ENCODE measurements at regions not wholly inside any gene's neighbourhood (a gene's known extent, or its start where the extent isn't known, plus 50 kb on each side); places are given as distances from the start of the nearest gene placed in this dataset.

DNA sequence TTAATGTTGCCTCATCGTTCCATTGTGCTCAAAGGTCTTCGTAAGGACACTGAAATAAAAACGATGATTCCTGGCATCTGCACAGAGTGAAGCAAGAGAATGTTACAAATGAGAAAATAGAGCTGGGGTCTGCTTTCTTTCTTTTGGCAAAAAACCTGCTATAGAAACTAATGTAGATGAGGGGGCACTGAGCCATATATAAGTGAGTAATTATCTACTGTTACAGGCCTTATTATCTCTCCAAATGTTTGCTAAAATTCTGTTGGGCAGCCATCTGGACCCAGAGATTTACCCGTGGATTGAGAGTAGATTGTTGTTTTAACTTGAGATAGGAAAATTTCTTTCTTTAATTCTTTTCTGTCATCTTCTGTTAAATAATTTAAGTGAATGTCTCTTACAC is 472.5 kb upstream of the PIK3C3 start:
- DNase-seq (ENCODE audit: extremely low read depth, low read depth, low spot score), result no peak

GRCh38 chr18:41466436-41467160 is 488.4 kb upstream of the PIK3C3 start:
- no peak for DNase-seq (ENCODE audit: extremely low read depth, low read depth, low spot score)

GRCh38 chr18:41465386-41465785 is 489.6 kb upstream of the PIK3C3 start:
- no peak for DNase-seq (ENCODE audit: extremely low read depth, low read depth, low spot score)

GRCh38 chr18:41464278-41464677 is 490.8 kb upstream of the PIK3C3 start:
- no peak for DNase-seq (ENCODE audit: extremely low read depth, low read depth, low spot score)

DNA sequence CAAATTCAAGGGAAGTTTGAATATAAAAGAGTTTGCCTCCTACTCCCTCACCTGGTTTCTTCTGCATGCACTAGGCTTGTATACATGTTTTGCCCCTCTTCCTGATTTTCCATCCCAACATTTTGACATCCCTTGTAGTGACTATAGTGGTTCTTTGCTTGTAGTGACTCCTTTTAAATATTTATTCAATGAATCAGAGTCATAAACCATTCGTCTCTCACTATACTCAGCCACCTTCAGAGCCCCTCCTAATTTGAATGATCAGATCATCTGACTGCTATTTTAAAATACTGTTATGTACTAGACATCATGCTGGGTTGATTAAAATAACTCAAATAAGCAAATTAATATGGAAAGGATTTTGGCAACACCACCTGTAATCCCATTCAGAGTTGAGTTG is 492.1 kb upstream of the PIK3C3 start:
- DNase-seq (ENCODE audit: extremely low read depth, low read depth, low spot score), result no peak

GRCh38 chr18:41461114-41461513 is 493.9 kb upstream of the PIK3C3 start:
- no peak for DNase-seq (ENCODE audit: extremely low read depth, low read depth, low spot score)

GRCh38 chr18:41459656-41460055 is 495.4 kb upstream of the PIK3C3 start:
- no peak for DNase-seq (ENCODE audit: extremely low read depth, low read depth, low spot score)

DNA sequence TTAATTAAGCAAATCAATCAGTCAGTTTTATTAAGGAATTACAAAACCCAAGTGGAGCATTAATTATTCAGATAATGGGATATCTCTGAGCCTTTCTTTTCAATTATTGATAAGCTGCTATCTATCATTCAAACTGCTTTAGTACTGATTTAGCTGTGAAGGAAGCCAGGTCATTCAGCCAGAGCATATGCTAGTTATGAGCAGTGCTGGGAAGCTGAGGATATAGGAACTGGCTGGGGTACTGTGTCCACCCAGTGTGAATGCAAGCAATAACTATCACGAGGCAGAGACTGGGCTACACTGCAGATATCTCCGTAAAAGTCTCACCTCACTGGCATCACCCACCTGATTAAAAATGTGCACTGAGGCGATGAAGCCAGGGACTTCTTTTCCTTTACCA is 496.7 kb upstream of the PIK3C3 start:
- DNase-seq (ENCODE audit: extremely low read depth, low read depth, low spot score), result no peak

DNA sequence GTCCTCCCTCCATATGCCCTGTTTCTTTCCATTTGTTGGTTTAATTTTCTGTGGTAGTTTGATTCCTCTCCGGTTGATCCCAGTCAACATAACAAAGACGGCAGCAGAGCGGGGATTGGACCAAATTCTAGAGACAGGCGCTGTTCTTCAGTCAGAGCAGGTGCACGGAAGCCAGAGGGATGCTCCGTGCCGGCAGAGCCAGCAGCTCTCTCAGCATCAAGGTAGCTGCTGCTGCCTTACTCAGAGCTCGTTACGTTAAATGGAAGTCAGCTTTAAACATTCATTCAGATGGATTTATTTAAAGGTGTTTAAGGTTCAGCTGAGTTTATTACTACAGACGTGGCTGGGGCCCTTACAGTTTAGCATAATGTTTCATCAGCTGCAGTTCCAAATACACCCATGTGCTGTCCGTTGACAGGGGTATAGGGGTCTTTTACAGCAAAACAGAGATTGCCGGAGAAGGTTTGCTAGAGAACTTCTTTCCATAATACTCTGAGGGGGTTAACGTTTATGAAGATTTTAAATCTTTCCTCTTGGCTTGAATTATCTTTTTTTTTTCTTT is 497.2 kb upstream of the PIK3C3 start:
- no peak for DNase-seq (ENCODE audit: extremely low read depth, low read depth, low spot score)

GRCh38 chr18:41456831-41457230 is 498.2 kb upstream of the PIK3C3 start:
- no peak for DNase-seq (ENCODE audit: extremely low read depth, low read depth, low spot score)

- no peak for DNase-seq (ENCODE audit: extremely low read depth, low read depth, low spot score)
Observed at GRCh38 chr18:41449612-41450011, 505.4 kb upstream of the PIK3C3 start.

- DNase-seq (ENCODE audit: extremely low read depth, low read depth, low spot score), result no peak
Observed at GRCh38 chr18:41444943-41445342, 510.1 kb upstream of the PIK3C3 start.

DNA sequence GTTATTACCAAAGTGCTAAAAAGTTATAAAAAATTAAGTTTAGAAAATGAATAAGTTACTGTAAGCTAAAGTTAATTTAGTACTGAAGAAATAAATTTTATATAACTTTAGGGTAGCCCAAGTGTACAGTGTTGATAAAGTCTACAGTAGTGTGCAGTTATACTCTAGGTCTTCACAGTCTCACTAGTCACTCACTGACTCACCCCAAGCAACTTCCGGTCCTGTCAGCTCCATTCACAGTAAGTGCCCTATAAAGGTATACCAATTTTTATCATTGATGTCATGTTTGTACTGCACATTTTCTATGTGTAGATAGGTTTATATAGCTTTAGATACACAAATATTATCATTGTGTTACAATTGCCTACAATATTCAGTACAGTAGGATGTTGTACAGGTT is 518.3 kb upstream of the PIK3C3 start:
- DNase-seq (ENCODE audit: extremely low read depth, low read depth, low spot score), result no peak

- no peak for DNase-seq (ENCODE audit: extremely low read depth, low read depth, low spot score)
Observed at GRCh38 chr18:41418598-41418997, 536.4 kb upstream of the PIK3C3 start.

DNA sequence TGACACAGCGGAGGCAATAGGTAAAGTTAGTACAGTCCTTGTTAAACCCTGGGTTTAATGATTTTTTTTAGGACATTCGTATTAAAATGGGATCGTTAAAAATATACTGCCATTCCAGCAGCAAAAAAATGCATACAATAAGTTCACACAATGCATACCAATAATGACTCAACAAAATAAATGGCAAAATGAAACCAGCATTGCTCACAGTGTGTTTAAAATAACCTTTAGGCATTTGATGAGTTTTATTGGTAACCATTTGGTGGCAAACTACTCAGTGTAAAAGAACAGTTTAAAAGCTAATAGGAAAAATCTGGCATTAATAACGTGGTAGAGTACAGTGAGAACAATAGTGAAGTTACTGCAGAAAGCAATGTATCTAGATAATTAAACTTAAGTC is 539.0 kb upstream of the PIK3C3 start:
- DNase-seq (ENCODE audit: extremely low read depth, low read depth, low spot score), result no peak

- DNase-seq (ENCODE audit: extremely low read depth, low read depth, low spot score), result no peak
Observed at GRCh38 chr18:41410006-41410405, 545.0 kb upstream of the PIK3C3 start.

DNA sequence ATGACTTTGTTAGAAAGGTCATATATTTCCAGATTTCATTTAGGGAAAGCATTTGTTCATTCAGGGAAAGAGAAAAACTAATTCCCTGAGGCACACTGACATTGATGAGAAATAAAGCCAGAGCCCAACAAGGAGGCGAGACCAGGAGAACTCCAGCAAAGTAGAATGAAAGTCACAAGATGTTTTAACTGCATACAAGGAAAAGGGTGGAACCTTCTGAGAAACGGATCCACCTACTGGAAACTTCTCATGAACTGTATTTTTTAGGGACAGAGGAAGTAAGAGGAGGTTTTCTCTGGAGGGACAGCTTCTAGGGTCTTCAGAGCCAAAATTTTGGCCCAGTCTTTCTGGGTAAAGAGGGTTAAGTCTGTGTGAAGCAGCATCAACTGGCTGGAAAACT is 548.2 kb upstream of the PIK3C3 start:
- DNase-seq (ENCODE audit: extremely low read depth, low read depth, low spot score), result no peak

DNA sequence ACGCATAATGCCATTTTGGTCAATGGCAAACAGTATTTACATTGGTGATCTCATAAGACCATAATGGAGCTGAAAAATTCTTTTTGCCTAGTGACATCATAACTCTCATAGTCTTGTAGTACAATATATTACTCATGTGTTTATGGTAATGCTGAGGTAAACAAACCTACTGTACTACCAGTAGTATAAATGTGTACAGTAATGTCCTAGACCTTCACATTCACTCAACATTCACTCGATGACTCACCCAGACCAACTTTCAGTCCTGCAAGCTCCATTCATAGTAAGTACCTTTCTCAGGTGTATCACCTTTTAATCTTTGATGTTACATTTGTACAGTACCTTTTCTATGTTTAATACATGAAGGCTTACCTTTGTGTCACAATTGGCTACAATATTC is 558.2 kb upstream of the PIK3C3 start:
- no peak for DNase-seq (ENCODE audit: extremely low read depth, low read depth, low spot score)

- DNase-seq (ENCODE audit: extremely low read depth, low read depth, low spot score), result no peak
Observed at GRCh38 chr18:41396211-41396610, 558.8 kb upstream of the PIK3C3 start.

DNA sequence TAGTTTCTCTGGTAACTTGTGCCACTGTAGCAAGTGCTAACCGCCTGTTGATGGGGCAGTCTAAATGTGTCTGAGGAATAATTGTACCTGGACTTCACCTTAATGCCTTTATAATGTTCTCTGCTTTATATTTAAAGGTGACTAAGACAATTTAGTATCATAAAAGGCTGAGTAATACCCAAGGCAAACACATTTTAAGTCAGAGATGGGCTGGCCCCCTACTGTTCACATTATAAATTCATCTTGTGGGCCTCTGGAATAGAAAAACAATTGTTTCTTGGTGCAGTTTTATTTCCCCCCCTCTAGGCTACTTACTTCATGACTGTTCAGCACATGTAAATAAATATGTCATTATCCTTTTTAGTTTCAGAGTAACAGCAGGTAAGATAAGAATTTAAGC is 559.3 kb upstream of the PIK3C3 start:
- no peak for DNase-seq (ENCODE audit: extremely low read depth, low read depth, low spot score)

- no peak for DNase-seq (ENCODE audit: extremely low read depth, low read depth, low spot score)
Observed at GRCh38 chr18:41391616-41392595, 563.1 kb upstream of the PIK3C3 start.

DNA sequence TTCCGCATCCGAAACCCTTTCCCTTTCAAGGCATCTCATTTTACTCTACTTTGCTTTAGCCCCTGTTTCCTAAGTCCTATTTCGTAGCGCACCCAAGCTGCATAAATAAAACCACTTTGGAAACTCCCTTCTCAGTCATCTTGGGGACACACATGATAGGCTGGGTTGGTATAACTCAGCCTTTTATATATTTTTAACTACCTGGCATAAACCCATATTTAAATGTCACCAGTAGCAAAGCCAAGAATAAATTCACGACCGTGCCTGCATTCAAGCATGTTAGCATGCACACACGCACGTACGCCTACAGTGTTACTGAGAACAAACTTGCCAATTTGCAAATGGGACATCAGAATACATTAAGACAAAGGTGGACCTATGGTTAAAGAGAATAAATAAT is 564.7 kb upstream of the PIK3C3 start:
- DNase-seq (ENCODE audit: extremely low read depth, low read depth, low spot score), result no peak

Data from glomerular endothelial cell (primary cell).